HK-2 (cell line): ENCODE measurements at regions not wholly inside any gene's neighbourhood (a gene's known extent, or its start where the extent isn't known, plus 50 kb on each side); places are given as distances from the start of the nearest gene placed in this dataset.
"Not testable (repeated sequence)": the region's sequence is repeated elsewhere in the genome, so short reads cannot be mapped to it uniquely, and the experiment has no call there.

ENCODE experiments used
- DNase-seq: peaks from one replicate; pipeline ENCODE4 v3.0.0-alpha.2; 2018; ENCODE audit not compliant: unreplicated experiment

DNA sequence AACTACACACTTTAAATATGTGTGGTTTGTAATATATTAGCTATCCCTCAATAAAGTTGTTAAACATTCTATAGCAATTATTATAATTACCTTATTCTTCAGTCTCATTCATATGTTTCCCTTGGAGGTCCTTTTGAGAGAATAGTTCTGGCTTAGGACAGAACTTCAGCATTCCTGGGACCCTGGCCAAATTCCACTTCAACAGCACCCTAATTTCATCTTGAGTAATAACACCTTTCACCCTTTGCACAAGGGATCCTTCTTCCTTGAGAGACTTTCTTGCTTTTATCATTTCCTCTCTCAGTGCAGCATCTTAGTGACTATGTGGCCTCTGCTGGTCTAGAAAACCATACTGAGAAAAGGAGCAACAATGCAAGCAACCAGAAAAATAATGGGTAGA, 255.9 kb downstream of the C11orf87 start:
- DNase-seq: no peak

DNA sequence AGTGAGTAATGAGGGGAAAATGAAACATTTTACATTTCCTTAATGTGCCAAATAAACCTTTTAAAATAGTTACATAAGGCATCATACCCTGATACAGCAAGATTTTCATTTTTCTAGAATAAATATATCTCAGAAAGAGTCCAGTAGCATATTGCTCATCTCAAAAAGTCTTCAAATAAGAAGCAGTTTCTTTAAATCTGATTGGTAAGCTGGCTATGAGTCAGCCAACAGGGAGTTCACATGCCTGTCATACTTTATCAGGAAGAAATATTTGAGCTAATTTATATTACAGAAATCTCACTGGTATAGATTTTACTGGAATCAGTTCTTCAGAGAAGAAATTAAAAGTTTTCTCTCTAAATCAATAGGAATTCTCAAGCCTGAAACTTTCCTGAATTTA, 258.1 kb downstream of the C11orf87 start:
- no peak for DNase-seq

- DNase-seq: not testable (repeated sequence)
Measured at GRCh38 chr11:109682788-109683187, 260.8 kb downstream of the C11orf87 start.

DNA sequence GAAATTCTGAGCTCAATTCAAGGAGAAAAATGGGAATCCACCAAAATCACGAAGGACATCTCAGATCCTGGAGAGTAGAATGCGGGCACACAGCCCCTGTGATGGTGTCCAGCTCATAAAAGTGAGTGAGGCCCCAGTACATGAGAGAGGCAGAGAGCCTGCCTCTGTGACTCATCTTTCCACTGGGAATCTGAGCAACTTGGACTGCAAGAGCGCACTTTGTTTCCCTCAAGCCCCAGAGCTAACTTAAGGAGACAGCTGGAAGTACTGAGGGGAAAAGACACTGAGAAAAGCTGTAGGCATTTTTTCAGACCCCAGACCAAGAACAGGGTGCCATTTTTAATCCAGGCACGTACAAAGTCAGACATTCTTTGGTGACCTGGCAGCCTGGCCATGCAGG, 273.7 kb downstream of the C11orf87 start:
- DNase-seq: no peak

DNA sequence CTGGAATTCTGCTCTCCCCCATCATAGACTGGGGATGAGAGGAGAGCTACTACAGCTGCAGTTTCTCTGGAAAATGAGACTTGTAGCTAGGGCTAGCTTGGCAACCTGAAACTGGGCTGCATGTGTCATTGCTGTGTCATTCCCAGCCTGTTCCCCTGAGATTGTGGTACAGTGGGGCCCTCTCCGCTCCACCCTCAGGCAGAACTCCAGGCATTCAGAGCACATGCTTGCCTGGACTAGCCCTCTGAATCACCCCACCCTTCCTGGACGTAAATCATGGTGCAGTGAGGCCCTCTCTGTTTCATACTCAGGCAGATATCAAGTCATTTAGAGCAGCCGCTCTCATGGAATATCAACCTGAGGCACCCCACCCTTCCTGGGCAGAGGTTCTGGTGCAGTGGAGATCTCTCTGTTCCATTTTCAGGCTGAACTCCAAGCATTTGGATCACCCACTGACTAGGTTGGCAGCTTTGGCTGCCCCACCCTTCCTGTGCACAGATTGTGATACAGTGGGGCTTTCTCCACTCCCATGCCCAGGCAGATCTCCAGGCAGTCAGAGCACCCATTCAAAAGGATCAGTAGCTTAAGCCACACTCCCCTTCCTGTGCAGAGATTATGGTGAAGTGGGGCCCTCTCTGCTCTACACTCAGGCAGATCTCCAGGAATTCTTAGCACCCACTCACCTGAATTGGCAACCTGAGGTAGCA, 274.4 kb downstream of the C11orf87 start:
- no peak for DNase-seq

GRCh38 chr11:109697140-109697843, 275.3 kb downstream of the C11orf87 start:
- DNase-seq: peak; percentile 7

DNA sequence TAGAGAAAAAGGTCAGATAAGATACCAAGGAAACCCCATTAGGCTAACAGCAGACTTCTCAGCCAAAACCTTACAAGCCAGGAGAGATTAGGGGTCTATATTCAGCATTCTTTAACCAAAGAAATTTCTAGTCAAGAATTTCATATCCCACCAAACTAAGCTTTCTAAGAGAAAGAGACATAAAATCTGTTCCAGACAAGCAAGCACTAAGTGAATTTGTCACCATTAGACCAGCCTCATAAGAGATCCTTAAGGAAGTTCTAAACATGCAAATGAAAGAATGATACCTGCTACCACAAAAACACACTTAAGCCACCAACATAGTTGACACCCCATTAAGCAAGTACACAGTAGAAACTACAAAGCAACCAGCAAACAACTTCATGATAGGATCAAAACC, 276.2 kb downstream of the C11orf87 start:
- DNase-seq: no peak

GRCh38 chr11:109704432-109704831, 282.4 kb downstream of the C11orf87 start:
- no peak for DNase-seq

DNA sequence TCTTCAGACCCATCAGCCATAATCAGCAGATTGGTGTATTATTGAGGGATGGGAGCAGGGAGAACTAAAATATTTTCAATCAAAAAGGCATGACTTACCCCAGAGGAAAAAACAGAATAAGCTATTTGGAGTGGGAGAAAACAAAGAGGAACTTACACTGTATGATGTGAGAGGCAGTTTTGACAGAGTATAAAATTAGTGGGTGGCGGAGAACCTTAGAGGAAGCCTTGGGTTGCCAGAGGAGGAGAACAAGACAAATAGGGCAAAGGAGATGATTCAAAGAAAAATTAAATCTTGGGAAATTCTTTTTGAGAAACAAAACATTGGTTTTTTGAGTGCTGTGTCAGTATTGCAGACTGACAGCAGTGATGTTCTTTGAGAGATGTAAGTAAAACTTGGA, 285.0 kb downstream of the C11orf87 start:
- DNase-seq: no peak

- DNase-seq: no peak
Measured at GRCh38 chr11:109707411-109707810, 285.4 kb downstream of the C11orf87 start.

- DNase-seq: no peak
Measured at GRCh38 chr11:109708184-109708583, 286.2 kb downstream of the C11orf87 start.

DNA sequence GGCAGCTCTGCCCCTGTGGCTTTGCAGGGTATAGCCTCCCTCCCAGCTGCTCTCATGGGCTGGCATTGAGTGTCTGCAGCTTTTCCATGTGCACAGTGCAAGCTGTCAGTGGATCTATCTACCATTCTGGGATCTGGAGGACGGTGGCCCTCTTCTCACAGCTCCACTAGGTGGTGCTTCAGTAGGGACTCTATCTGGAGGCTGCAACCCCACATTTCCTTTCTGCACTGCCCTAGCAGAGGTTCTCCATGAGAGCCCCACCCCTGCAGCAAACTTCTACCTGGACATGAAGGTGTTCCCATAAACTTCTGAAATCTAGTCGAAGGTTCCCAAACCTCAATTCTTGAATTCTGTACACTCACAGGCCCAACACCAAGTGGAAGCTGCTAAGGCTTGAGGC, 292.5 kb downstream of the C11orf87 start:
- DNase-seq: not testable (repeated sequence)

- not testable (repeated sequence) for DNase-seq
Measured at GRCh38 chr11:109715424-109715823, 293.4 kb downstream of the C11orf87 start.

DNA sequence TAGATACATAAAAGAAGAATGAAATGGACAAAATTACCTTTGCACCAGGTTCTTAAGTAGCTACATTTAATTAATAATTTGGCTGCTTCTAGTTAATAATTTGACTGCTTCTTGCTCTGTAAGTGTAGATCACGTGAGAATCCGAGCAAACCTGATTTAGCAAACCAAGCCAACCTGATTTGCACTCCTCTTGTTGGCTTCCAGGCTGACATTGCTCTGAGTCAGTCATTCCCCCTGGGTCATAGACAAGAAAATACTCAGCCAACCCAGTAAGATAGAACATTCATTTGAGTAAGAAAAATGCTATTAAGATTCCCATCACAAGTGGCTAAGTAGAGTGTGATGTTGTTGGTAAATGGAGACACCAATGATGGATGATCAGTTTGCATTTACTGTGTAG, 304.1 kb downstream of the C11orf87 start:
- DNase-seq: no peak

- no peak for DNase-seq
Measured at GRCh38 chr11:109728056-109728455, 306.1 kb downstream of the C11orf87 start.

DNA sequence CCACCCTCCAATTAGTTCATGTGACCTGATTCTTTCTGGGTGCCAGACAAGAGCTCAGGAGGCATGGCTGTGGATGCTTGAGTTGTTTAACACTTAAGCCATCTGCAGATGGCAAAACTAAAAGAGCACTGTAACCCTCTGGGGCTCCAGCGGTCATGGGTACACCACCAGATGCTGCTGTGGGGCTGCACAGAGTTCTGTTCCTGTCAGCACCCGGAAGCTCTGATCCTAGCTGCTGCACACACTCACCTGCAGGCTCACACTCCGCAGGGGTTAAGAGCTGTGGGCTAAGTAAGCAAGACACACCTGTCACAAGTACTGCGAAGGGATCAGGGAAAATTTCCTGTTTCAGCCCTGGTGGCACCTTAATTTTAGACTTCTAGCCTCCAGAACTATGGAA, 307.8 kb downstream of the C11orf87 start:
- no peak for DNase-seq

DNA sequence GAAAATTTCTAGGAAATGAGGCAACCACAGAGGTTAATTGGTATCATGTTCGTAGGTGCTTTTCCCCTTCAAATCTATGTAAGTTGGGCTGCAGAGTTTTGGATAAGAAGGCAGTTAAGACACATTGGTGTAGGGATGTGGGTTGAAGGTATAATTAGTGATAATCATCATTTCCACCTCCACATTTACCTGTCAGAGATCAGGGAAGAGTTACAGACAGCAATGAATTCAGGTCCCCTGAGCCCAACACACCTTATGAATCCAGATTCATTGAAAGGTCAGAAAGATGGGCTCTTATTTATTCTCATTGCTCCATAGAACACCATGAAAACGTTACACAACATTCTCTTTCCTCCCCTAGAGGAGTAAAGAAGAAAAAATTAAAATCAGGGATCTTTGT, 308.7 kb downstream of the C11orf87 start:
- DNase-seq: no peak

DNA sequence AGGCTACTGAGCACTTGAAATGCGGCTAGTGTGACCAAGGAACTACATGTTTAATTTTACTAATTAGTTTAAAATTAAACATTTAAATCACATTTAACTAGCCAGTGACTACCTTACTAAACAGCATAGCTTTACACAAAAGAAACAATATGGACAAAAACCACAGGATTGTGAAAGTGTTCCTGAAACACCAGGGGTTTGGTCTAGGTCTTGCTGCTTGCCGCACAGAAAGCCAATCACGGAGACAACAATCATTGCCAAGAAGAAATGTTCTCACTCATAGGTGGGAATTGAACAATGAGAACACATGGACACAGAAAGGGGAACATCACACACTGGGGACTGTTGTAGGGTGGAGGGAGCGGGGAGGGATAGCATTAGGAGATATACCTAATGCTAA, 309.5 kb downstream of the C11orf87 start:
- DNase-seq: no peak

GRCh38 chr11:109733245-109733644, 311.3 kb downstream of the C11orf87 start:
- DNase-seq: no peak

DNA sequence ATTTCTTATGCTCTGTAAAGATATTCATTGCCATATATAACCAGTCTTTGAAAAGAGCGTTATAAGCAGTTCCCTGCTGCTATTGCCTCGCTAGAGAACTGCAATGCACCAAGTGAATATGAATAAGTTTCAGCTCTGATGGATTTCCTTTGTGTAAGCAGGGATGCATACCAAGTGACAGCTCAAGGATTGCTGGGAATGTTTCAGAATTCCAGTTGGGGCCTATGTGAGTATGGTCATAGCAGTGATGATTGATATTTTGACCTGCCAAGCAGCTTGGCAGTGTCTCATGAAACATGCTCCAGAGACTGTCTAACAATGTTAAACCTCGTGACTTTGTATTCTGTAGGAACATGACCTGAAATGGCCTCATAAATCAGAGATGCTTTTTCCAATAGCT, 312.6 kb downstream of the C11orf87 start:
- DNase-seq: no peak

DNA sequence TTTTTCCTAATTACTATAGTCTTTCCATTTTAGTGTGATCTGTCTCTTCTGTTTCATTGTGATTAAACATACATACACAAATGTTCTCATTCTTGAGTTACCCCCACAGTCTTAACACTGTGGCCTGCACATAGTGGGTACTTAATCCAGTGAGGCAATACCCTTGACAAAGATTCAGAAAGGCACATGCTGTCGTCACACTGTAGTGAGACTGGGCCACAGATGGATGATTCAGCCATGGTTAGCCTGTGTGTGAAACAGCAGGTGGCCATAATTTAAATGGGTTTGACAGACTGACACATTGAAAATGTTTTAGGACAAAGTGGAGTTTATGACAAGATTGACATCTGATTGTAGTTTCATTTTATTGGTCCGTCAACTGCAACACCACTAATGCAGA, 313.1 kb downstream of the C11orf87 start:
- no peak for DNase-seq

- DNase-seq: no peak
Measured at GRCh38 chr11:109739379-109739778, 317.4 kb downstream of the C11orf87 start.

- DNase-seq: no peak
Measured at GRCh38 chr11:109745996-109746625, 324.1 kb downstream of the C11orf87 start.
